BJ (cell line): ENCODE measurements at regions not wholly inside any gene's neighbourhood (a gene's known extent, or its start where the extent isn't known, plus 50 kb on each side); places are given as distances from the start of the nearest gene placed in this dataset.

Experiments
- CTCF ChIA-PET: fragments of 350-600 bp; formaldehyde crosslinking; extraction: SDS; loops from one replicate; lab custom pipeline; 2021; ENCODE audit warnings: antibody characterized with exemption, inconsistent platforms; lab: Yijun Ruan, JAX
- POLR2A ChIA-PET: fragments of 300-600 bp; sonication (Branson Sonifier 250); formaldehyde crosslinking; extraction: SDS; loops from one replicate; lab custom pipeline; 2021; ENCODE audit warnings: antibody characterized with exemption; lab: Charles Lee
- DNase-seq: peaks from one replicate; pipeline ENCODE4 v3.0.0-alpha.2; 2011; ENCODE audit warnings: low read depth
- H3K27me3 ChIP-seq: 2 replicates; pipeline ENCODE4 v1.6.0; 2011; ENCODE audit warnings: low read length; ENCODE audit not compliant: control insufficient read depth, insufficient read depth
- H3K36me3 ChIP-seq: 2 replicates; pipeline ENCODE4 v1.5.1; 2011; ENCODE audit warnings: low read length; ENCODE audit not compliant: control insufficient read depth, insufficient read depth
- H3K4me3 ChIP-seq: 2 replicates; pipeline ENCODE4 v1.5.1; 2011; ENCODE audit warnings: low read depth, mild to moderate bottlenecking, control low read depth, low read length
- TF ChIP-seq, protein P1 (sequence below): IDR thresholded peaks from 2 replicates; pipeline ENCODE4 v1.5.1; 2011; ENCODE audit warnings: low read depth, mild to moderate bottlenecking, control low read depth, inconsistent platforms, low read length, moderate library complexity; ENCODE audit not compliant: insufficient read depth

DNA sequence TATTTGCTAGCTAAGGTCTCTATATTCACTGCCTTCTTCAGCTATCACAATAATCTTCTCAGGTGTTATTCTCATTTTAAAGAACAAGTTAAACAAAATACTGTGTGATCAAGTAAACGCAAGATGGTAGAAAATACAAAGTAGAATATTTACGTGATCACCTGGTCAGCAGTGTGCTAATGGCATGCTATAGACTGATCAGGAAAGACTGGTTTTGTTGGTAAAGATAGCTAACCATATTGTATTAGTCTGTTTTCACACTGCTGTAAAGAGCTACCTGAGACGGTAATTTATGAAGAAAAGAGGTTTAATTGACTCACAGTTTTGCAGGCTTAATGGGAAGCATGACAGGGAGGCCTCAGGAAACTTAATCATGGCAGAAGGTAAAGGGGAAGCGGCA lies 50.4 kb downstream of the ZBTB38 start:
- TF ChIP-seq, protein P1, sequence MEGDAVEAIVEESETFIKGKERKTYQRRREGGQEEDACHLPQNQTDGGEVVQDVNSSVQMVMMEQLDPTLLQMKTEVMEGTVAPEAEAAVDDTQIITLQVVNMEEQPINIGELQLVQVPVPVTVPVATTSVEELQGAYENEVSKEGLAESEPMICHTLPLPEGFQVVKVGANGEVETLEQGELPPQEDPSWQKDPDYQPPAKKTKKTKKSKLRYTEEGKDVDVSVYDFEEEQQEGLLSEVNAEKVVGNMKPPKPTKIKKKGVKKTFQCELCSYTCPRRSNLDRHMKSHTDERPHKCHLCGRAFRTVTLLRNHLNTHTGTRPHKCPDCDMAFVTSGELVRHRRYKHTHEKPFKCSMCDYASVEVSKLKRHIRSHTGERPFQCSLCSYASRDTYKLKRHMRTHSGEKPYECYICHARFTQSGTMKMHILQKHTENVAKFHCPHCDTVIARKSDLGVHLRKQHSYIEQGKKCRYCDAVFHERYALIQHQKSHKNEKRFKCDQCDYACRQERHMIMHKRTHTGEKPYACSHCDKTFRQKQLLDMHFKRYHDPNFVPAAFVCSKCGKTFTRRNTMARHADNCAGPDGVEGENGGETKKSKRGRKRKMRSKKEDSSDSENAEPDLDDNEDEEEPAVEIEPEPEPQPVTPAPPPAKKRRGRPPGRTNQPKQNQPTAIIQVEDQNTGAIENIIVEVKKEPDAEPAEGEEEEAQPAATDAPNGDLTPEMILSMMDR, result no peak
- H3K4me3 ChIP-seq, result no peak overlapping the region
- no peaks in the 10 kb centered on the region for H3K27me3 ChIP-seq
- peaks cover 6% of the 10 kb centered on the region for H3K36me3 ChIP-seq
- POLR2A ChIA-PET, result no interaction called here
- CTCF ChIA-PET, result interaction anchor here (1.0 to 1.3 kb wide), 2 partner anchors 11 to 23 kb away, joined by 3 read pairs; no protein-coding TSS in a partner anchor
- no peak for DNase-seq

DNA sequence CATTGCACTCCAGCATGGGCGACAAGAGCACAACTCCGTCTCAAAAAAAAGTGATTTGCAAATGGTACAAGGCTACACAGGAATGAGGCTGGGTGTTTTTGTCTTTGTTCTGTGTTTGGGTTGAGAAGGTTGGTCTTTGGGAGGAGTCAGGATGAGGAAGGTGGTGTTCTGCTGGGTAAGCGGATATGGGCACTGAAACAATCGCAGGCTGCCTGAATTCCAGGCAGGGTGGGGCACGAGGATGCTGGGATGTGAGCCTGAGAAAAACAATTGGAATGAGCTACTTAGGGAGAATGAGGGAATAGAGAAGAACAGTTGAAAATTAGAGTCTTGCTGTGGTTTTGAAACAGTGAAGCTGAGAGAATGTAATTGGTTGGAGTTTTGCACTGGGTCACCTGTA lies 51.6 kb downstream of the ZBTB38 start:
- ChIA-PET POLR2A (no interaction called here), CTCF (interaction anchor here (0.9 to 1.6 kb wide), 3 partner anchors 22 to 59 kb away, joined by 4 to 6 read pairs (median 4); no protein-coding TSS in a partner anchor)
- no peak for DNase-seq
- TF ChIP-seq, protein P1, result no peak
- Histone ChIP-seq H3K4me3 (no peak overlapping the region), H3K36me3 (peaks cover 2% of the 10 kb centered on the region; the same call in 1 of the 2 replicates), H3K27me3 (no peaks in the 10 kb centered on the region)

DNA sequence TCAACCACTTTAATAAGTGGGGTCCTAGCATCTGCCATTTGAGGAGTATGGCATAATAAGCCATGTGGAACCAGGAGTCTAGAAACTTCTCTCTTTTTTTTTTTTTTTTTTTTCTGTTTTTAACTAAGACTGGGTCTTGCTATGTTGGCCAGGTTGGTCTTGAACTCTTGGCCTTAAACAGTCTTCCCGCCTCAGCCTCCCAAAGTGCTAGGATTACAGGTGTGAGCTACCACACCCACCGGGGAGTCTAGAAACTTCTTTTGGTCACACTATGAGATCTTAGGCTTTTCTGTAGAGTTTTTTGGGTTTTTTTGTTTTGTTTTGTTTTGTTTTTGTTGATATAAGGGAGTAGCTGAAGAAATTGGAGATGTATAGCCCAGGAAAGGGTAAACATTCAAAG lies 52.9 kb downstream of the ZBTB38 start:
- ChIA-PET CTCF (interaction anchor here (1.0 to 1.6 kb wide), 4 partner anchors 20 to 117 kb away, joined by 3 to 6 read pairs (median 4); no protein-coding TSS in a partner anchor), POLR2A (interaction anchor here (1.0 kb wide), 1 partner anchor 21 kb away, joined by 8 read pairs; no protein-coding TSS in a partner anchor)
- TF ChIP-seq, protein P1, result no peak
- no peak for DNase-seq
- no peaks in the 10 kb centered on the region for H3K27me3 ChIP-seq
- H3K4me3 ChIP-seq, result no peak overlapping the region
- H3K36me3 ChIP-seq, result no peaks in the 10 kb centered on the region; the same call in 1 of the 2 replicates

GRCh38 chr3:141421639-141422319 lies 53.5 kb downstream of the ZBTB38 start:
- Histone ChIP-seq H3K36me3 (no peaks in the 10 kb centered on the region; the same call in 1 of the 2 replicates), H3K27me3 (no peaks in the 10 kb centered on the region), H3K4me3 (no peak overlapping the region)
- CTCF ChIA-PET, result interaction anchor here (1.0 to 1.2 kb wide), 2 partner anchors 31 to 118 kb away, joined by 3 to 4 read pairs; no protein-coding TSS in a partner anchor
- DNase-seq, result peak; percentile 65
- TF ChIP-seq, protein P1, result no peak
- POLR2A ChIA-PET, result interaction anchor here (1.0 kb wide), 1 partner anchor 20 kb away, joined by 8 read pairs; no protein-coding TSS in a partner anchor

DNA sequence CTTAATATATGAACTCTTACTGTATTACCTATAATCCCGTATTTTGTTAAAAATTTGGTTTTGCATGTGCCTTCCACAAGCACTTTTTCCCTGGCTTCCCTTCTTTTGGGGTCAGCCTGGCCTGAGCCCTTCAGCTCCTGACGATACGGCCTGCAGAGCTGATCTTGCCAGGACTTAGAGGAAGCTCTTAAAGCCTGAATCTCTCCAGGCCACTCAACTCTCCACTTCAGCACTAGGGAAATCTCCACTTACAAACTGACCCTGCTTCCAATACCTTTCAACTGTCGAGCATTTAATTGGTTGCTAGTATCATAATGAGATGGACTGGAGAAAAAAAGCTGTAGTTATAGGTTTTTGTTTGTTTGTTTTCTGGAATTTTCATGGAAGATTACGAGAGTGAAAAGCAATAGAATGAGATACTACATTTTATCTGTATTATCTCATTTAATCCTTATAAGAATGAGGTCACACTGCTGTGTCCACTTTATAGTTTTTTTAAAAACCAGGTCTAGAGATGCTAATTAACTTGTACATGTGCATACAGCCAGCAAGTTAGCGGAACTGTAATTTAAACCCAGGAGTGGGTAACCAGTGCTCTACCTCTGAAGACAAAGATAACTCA lies 54.8 kb downstream of the ZBTB38 start:
- Histone ChIP-seq H3K4me3 (no peak overlapping the region), H3K36me3 (peaks cover 1% of the 10 kb centered on the region; the same call in 1 of the 2 replicates), H3K27me3 (no peaks in the 10 kb centered on the region)
- CTCF ChIA-PET, result interaction anchor here (0.6 to 2.6 kb wide), 3 partner anchors 12 to 111 kb away, joined by 3 to 14 read pairs (median 3); no protein-coding TSS in a partner anchor
- POLR2A ChIA-PET, result no interaction called here
- TF ChIP-seq, protein P1, result no peak
- no peak for DNase-seq
